GM12865 (cell line): ENCODE measurements at regions not wholly inside any gene's neighbourhood (a gene's known extent, or its start where the extent isn't known, plus 50 kb on each side); places are given as distances from the start of the nearest gene placed in this dataset.

Experiments
- DNase-seq: peaks from one replicate; pipeline ENCODE4 v3.0.0; 2010; ENCODE audit warnings: low read depth
- H3K4me3 ChIP-seq: 2 replicates; pipeline ENCODE4 v1.5.1; 2011; ENCODE audit warnings: mild to moderate bottlenecking, low read depth, low read length, control low read depth
- TF ChIP-seq, protein P1 (sequence below): IDR thresholded peaks from 2 replicates; pipeline ENCODE4 v1.5.1; 2011; ENCODE audit warnings: low read length, control low read depth, low read depth, inconsistent platforms; ENCODE audit not compliant: insufficient read depth; ENCODE audit errors: missing control alignments

DNA sequence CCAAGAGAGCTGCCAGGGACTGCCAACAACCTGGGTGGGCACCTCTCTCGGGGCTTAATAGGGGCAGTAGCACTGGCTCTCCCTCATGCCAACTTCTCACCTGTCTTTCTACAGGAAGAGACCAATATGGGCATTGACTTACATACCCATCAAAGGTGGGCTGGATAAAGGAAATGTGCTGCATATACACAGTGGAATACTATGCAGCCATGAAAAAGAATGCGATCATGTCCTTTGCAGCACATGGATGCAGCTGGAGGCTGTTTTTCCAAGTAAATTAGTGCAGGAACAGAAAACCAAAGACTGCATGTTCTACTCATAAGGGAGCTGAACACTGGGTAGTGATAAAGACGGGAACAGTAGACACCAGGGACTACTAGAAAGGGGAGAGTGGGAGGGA lies 172.5 kb downstream of the URB2 start:
- no peak overlapping the region for H3K4me3 ChIP-seq
- no peak for DNase-seq
- TF ChIP-seq, protein P1, sequence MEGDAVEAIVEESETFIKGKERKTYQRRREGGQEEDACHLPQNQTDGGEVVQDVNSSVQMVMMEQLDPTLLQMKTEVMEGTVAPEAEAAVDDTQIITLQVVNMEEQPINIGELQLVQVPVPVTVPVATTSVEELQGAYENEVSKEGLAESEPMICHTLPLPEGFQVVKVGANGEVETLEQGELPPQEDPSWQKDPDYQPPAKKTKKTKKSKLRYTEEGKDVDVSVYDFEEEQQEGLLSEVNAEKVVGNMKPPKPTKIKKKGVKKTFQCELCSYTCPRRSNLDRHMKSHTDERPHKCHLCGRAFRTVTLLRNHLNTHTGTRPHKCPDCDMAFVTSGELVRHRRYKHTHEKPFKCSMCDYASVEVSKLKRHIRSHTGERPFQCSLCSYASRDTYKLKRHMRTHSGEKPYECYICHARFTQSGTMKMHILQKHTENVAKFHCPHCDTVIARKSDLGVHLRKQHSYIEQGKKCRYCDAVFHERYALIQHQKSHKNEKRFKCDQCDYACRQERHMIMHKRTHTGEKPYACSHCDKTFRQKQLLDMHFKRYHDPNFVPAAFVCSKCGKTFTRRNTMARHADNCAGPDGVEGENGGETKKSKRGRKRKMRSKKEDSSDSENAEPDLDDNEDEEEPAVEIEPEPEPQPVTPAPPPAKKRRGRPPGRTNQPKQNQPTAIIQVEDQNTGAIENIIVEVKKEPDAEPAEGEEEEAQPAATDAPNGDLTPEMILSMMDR: no peak

DNA sequence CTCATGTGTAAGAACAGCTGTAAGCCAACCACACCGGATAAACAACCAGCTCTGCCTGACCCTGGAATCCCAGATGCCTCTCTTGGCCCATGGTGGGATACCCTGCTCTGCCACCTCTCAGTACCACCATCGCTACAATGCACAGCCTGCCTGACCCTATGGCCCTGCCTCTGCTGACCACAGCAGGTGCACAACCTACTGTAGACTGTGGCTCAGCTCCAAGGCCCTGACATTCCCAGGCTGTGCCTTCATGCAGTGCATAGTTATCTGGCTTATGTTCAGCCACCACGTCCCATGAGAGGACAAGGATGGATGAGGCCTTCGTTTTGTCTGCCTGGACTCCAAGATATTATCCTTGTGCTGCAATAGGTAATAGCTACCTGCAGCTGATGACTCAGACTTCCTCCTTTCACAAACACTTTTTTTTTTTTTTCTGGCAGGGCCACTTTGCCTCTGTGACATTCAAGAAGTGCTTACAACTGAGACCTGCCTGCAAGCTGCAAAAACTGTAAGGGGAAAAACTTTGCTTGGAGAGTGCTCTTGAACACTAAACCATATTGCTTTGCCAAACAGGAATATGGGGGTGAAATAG lies 177.7 kb downstream of the URB2 start:
- TF ChIP-seq, protein P1: no peak
- DNase-seq: no peak
- no peak overlapping the region for H3K4me3 ChIP-seq

DNA sequence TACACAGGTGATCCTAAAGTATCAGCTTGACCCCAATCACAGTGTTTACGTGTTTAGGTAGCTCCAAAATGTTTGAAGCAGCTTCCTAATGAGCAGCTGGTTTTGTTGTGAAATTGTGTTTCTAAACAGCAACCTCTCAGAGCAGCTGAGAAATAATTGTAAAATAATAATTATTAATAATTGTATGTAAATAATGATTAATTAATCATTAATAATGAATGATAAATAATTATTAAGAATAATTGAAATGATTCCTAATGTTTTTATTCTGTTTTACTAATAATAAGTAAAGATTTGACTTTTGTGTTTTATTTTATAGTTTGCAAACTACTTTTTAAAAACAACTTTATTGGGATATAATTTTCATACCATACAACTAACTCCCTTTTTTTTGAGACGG lies 182.2 kb downstream of the URB2 start:
- TF ChIP-seq, protein P1: no peak
- H3K4me3 ChIP-seq: no peak overlapping the region
- no peak for DNase-seq

DNA sequence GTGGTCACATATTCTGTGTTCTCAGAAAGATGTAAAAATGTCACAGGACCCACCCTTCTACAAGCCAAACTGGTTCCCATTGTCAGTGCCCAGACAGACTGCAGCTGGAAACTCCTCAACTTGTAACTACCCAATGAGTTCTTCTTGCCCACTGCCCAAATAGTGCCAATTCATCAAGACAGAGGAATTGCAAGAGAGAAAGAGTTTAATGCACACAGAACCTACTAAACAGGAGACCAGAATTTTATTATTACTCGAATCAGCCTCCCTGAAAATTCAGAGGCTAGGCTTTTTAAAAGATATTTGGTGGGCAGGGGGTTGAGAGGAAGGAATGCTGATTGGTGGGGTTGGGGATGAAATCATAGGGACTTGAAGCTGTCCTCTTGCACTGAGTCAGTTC lies 184.1 kb downstream of the URB2 start:
- TF ChIP-seq, protein P1: no peak
- DNase-seq: no peak
- no peak overlapping the region for H3K4me3 ChIP-seq

DNA sequence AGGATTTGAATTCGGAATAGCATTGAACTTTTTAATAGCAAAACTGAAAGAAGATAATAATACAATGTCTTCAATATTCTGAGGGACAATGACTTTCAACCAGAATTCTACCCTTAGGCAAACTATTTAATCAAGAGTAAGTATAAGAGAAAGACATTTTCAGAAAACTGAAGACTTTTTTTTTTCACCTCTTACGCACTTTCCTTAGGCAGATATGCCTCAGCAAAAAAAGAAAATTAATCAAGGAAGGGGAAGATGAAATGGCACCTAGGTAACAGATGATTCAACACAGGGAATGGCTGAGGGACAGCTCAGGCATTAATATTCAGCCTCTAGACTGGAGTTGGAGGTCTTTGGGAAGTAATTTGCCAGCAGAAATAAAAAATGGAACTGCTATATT lies 184.9 kb downstream of the URB2 start:
- no peak for DNase-seq
- TF ChIP-seq, protein P1: no peak
- no peak overlapping the region for H3K4me3 ChIP-seq

DNA sequence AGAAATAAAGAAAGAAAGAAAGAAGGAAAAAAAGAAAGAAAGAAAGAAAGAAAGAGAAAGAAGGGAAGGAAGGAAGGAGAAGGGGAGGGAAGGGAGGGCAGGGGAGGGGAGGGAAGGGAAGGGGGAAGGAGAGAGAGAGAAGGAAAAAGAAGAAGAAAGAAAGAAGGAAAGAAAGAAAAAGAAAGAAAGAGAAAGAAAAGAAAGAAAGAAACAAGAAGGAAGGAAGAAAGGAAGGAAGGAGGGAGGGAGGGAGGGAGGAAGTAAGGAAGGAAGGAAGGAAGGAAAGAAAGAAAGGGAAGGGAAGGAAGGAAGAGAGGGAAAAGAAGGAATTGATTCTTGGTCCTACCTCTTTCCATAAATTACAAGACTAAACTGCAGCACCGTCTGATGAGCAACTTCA lies 186.1 kb downstream of the URB2 start:
- H3K4me3 ChIP-seq: no peak overlapping the region
- DNase-seq: no peak
- TF ChIP-seq, protein P1: no peak

DNA sequence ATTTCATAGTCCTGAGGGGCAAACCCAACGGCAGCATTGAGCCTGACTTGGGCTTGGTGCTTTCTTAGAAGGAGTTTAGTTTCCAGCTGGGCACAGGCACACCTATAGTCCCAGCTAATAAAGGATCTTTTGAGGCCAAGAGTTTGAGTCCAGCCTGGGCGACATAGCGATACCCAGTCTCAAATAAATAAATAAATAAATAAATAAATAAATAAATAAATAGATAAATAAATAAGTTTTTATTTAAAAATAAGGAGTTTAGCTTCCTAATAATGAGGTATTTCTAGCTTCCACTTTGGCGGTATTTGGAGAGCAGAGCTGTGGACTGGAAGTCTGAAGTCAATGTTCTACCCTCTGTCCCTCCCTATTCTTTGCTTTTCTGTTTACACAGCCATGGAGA lies 186.6 kb downstream of the URB2 start:
- DNase-seq: no peak
- TF ChIP-seq, protein P1: no peak
- no peak overlapping the region for H3K4me3 ChIP-seq
